Occipital lobe (tissue), 1 donor: ENCODE measurements at regions not wholly inside any gene's neighbourhood (a gene's known extent, or its start where the extent isn't known, plus 50 kb on each side); places are given as distances from the start of the nearest gene placed in this dataset.
"Not testable (repeated sequence)": the region's sequence is repeated elsewhere in the genome, so short reads cannot be mapped to it uniquely, and the experiment has no call there.

Source experiments
- DNase-seq: peaks from one replicate; lab custom pipeline; 2025; lab: John Stamatoyannopoulos, UW

DNA sequence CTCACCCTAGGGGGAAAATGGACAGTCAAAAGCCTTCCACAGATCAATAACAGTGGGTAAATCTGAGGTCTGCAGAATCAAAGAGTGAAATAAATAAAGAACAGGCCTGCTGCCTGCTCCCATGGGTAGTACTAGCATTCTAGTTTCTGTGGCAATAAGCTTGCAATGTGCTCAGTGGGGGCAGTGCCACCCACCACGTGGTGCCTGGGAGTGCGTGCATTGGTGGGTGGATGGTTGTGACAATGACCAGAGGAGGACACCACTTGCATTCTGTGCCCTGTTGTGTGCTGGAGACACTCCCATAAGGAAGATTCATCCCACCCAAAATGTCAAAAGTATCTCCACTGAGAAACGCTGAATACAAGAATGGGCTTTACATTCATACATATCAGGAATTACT is 95.5 kb upstream of the NEDD9 start:
- no peak for DNase-seq

GRCh38 chr6:11326116-11326515 is 93.6 kb upstream of the NEDD9 start:
- no peak for DNase-seq

GRCh38 chr6:11324453-11325015 is 92.1 kb upstream of the NEDD9 start:
- DNase-seq, result no peak

DNA sequence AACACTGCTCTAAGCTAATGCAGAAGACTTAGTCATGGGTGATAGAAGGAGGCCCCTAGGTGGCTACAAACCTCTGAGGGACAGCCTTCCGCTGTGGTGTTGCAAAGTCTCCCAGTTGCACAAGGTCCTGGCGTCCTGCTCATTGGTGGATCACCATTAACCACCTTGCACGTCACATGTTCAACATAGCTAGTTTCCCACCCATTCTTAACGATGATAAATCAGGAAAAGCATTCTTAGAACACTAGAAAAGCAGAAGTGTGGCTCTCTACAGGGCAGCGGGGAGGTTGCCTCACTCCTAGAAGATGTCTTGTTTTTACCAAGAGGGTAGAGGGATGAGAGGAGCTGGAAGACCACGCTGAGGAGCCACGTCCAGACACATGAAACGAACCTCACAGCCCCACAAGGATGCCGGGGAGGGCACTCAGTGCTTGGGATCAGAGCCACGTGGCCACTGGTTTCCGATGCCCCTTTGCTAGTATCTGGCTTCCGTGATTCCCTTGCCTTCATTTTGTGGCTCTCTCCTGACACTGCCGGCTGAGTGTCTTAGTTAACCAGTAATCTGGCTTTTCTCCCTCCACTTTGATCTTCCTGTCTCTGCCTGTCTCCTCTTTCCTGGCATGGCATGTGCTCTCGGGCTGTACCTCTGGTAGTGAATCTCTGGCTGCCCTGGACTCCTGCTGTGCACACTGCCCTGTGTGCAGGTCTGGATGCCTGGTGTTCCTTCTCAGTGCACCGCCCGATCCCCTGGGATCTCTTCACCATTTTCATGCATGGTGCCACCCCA is 91.4 kb upstream of the NEDD9 start:
- DNase-seq, result no peak

DNA sequence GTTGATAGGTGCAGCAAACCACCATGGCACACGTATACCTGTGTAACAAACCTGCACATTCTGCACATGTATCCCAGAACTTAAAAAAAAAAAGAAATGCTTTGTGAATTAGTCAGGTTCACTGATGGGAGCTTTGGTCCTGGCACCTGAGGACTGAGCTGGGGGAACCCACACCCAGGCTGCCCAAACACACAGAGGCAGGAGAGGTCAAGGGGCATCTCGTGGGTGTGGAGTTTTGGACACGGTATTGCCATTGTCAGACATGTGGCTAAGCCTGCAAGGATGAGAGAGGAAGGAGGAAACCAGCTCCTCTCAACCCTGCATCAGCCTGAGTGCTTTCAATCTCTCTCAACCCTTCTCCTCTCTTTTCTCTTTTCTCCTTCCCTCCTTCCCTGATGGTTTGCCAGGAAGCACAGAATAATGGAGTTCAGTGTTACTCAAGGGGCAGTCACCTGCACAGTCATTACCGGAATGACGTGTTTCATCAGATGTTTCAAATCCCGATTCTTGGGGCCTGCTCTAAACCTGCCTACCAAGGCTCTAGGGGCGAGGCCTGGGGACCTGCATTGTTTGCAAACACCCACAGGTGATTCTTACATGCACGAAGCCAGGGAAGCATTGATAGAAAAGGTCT is 89.9 kb upstream of the NEDD9 start:
- DNase-seq, result no peak

DNA sequence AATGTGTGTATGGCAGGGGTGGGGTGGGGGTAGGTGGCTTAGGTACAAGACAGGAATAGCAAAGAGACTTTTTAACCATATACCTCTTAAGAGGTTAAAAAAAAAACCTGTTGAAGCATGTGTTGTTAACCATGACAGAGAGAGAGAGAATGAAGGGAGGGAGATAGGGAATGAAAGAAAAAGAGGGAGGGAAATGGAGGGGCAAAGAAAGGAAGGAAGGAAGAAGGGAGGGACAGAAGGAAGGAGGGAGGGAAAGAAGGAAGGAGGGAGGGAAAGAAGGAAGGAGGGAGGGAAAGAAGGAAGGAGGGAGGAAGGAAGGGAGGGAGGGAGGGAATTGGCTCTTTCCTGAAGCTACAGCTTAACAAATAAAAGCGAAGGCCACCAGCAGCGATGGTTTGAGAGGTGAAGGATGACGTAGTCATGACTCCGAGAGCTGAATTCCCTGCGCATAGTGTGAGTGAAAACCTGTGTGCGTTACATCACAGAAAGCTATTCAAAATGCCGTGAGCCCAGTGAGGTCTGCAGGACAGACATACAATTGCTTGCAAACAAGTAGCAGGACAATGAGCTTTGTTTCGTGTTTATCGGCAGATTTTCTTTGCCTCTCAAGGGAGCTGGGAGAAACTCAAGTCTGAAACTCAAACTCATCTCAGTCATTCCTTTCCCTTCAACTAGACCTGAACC is 88.6 kb upstream of the NEDD9 start:
- DNase-seq, result no peak

DNA sequence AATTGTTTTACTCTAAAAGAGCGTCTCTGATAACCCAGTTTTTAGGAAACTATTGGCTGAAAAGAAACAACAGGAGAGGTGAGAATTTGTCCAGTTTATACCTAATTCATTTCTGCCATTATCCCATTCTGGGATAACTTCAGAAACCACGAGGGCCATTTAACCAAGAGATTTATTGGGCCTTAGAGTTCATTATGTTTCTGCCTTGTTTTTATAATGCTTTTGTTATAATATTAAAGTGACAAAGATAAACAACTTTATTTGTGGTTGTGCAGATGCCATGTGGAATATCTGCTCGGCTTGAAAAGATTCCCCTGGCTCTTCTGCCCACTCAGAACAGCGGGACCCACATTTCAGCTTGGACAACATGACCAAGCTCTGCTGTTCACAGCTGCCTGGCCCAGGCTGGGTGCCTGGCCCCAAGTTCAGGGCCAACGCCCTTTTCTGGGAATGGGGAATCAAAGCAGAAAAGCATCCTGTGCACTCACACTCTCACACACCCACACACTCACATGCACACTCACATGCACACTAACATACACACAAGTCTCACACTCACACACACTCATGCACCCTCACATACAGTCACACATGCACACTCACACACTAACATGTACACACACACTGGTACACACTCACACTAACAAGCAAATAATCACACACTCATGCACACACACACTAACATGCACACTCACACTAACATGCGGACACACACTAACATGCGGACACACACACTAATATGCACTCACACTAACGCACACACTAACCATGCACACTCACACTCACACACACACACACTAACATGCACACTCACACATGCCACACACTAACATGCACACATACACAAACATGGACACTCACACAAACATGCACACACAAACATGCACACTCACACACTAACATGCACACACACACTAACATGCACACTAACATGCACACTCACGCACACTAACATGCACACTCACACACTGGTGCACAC is 86.7 kb upstream of the NEDD9 start:
- DNase-seq, result no peak

GRCh38 chr6:11317885-11318771 is 85.7 kb upstream of the NEDD9 start:
- peak; percentile 23 for DNase-seq

- no peak for DNase-seq
These were observed 83.4 kb upstream of the NEDD9 start for GRCh38 chr6:11315743-11316437.

- no peak for DNase-seq
These were observed 80.7 kb upstream of the NEDD9 start for GRCh38 chr6:11313207-11313606.

GRCh38 chr6:11311970-11312369 is 79.5 kb upstream of the NEDD9 start:
- DNase-seq, result no peak

- DNase-seq, result no peak
These were observed 77.6 kb upstream of the NEDD9 start for GRCh38 chr6:11309947-11310665.

- no peak for DNase-seq
These were observed 74.8 kb upstream of the NEDD9 start for GRCh38 chr6:11307226-11307625.

- DNase-seq, result no peak
These were observed 72.5 kb upstream of the NEDD9 start for GRCh38 chr6:11304946-11305345.

DNA sequence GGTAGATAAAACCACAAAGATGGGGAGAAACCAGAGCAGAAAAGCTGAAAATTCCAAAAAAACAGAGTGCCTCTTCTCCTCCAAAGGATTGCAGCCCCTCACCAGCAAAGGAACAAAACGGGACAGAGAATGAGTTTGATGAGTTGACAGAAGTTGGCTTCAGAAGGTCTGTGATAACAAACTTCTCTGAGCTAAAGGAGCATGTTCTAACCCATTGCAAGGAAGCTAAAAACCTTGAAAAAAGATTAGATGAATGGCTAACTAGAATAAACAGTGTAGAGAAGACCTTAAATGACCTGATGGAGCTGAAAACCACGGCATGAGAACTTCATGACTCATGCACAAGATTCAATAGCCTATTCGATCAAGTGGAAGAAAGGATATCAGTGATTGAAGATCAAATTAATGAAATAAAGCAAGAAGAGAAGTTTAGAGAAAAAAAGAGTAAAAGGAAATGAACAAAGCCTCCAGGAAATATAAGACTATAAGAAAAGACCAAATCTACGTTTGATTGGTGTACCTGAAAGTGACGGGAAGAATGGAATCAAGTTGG is 67.5 kb upstream of the NEDD9 start:
- DNase-seq, result not testable (repeated sequence)

- DNase-seq, result not testable (repeated sequence)
These were observed 66.9 kb upstream of the NEDD9 start for GRCh38 chr6:11299421-11299784.

DNA sequence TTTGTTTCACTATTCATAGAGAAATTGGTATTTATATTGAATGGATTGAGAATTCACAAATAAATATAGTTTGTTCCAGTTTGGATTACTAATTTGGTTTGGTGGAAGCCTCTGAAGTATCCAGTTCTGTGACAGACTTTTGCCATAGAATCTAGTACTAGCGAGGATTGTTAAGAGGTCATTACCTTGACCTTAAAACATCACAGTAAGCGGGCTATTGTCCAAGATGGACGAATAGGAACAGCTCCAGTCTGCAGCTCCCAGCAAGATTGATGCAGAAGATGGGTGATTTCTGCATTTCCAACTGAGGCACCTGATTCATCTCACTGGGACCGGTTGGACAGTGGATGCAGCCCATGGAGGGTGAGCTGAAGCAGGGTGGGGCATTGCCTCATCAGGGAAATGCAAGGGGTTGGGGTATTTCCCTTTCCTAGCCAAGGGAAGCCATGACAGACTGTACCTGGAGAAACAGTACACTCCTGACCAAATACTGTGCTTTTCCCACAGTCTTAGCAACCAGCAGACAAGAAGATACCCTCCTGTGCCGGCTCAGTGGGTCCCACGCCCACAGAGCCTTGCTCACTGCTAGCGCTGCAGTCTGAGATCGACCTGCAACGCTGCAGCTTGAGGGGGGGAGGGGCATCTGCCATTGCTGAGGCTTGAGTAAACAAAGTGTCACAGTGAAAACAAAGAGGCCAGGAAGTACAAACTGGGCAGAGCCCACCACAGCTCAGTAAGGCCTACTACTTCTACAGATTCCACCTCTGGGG is 66.4 kb upstream of the NEDD9 start:
- DNase-seq, result no peak

DNA sequence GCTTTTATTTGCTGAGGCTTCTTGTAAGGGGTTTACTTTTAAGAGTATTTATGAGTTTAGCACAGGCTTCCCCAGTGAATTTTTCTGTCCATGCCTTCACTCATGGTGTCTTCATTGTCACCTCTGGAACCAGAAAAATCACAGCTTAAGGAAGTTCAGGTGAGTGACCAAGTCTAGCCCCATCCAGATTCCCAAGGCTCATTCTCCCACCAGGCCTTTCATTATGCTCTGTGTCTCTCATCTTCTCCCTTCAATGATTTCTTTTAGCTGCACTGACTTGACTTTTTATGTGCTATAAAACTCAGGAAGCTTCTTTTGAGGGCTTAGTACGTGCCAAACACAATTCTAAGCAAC is 64.9 kb upstream of the NEDD9 start:
- DNase-seq, result no peak
